A549 (cell line): ENCODE measurements at regions not wholly inside any gene's neighbourhood (a gene's known extent, or its start where the extent isn't known, plus 50 kb on each side); places are given as distances from the start of the nearest gene placed in this dataset.
"Not testable (repeated sequence)": the region's sequence is repeated elsewhere in the genome, so short reads cannot be mapped to it uniquely, and the experiment has no call there.

ENCODE experiments used
- ATAC-seq, 2 experiments: fragments of 200-7000 bp in 1 of 2; fragments of >200 bp in 1 of 2; cut with Nextera tagmentation in 1 of 2; cut with Tn5 transposase in 1 of 2; 3 replicates each; pipeline versions ENCODE4 v1.8.0 to v1.9.1; 2018 to 2020; ENCODE audit warnings: mild to moderate bottlenecking in 1 of 2, moderate library complexity in 1 of 2
- CTCF ChIA-PET: fragments of 300-600 bp; sonication (Branson Sonifier 250); formaldehyde crosslinking; extraction: SDS; loops from one replicate; lab custom pipeline; 2021; ENCODE audit warnings: antibody characterized with exemption, inconsistent platforms; lab: Yijun Ruan, JAX
- POLR2A ChIA-PET: fragments of 350-600 bp; formaldehyde crosslinking; extraction: SDS; loops from one replicate; lab custom pipeline; 2021; ENCODE audit warnings: antibody characterized with exemption, inconsistent platforms; lab: Yijun Ruan, JAX
- DNase-seq, 2 experiments: peaks; one replicate each; pipeline versions ENCODE4 v3.0.0 to v3.0.0-alpha.2; 2011 to 2016; ENCODE audit warnings: low read depth in 1 of 2, low spot score in 1 of 2
- FAIRE-seq: peaks from 2 replicates; lab custom pipeline; 2011; peaks lifted over from hg19 to GRCh38; lab: Jason Lieb, UNC
- H3K27ac ChIP-seq, 2 experiments: fragments of >200 bp; sonication (Bioruptor Twin); formaldehyde crosslinking; 3 replicates each; pipeline ENCODE4 v1.5.1; 2016 to 2017
- H3K4me1 ChIP-seq: fragments of >200 bp; sonication (Bioruptor Twin); formaldehyde crosslinking; 3 replicates; pipeline ENCODE4 v1.6.1; 2016
- H3K4me2 ChIP-seq: fragments of >200 bp; sonication (Bioruptor Twin); formaldehyde crosslinking; 3 replicates; pipeline ENCODE4 v1.6.1; 2016
- H3K4me3 ChIP-seq: fragments of >200 bp; sonication (Bioruptor Twin); formaldehyde crosslinking; 3 replicates; pipeline ENCODE4 v1.5.1; 2016
- H3K9me3 ChIP-seq: fragments of >200 bp; sonication (Bioruptor Twin); formaldehyde crosslinking; 3 replicates; pipeline ENCODE4 v1.6.1; 2016
- WGBS: methylation state at CpG from one replicate; pipeline ENCODE4 v1.1.6; 2017; ENCODE audit errors: missing lambda C conversion rate; 5-methylcytosine and 5-hydroxymethylcytosine counted together

- H3K9me3 ChIP-seq, DNase-seq, H3K4me3 ChIP-seq, ATAC-seq, H3K4me1 ChIP-seq, H3K27ac ChIP-seq, FAIRE-seq, H3K4me2 ChIP-seq, POLR2A ChIA-PET: not testable (repeated sequence)
- CTCF ChIA-PET: interaction anchor here (0.6 kb wide), 1 partner anchor 330 kb away, joined by 3 read pairs; no protein-coding TSS in a partner anchor
- no CpG with 5 or more reads among the region's 12 CpGs for WGBS
Observed at GRCh38 chr7:55743454-55743717, 119.2 kb downstream of the SEPTIN14 start.

GRCh38 chr7:55742651-55743453, 119.7 kb downstream of the SEPTIN14 start:
- FAIRE-seq, DNase-seq, H3K4me1 ChIP-seq, H3K27ac ChIP-seq, POLR2A ChIA-PET, H3K4me3 ChIP-seq, ATAC-seq, H3K9me3 ChIP-seq, H3K4me2 ChIP-seq: not testable (repeated sequence)
- CTCF ChIA-PET: interaction anchor here (0.6 kb wide), 2 partner anchors 221 to 331 kb away, joined by 3 to 5 read pairs; no protein-coding TSS in a partner anchor
- 95% methylated on average over 21 of the region's 37 CpGs for WGBS

- CTCF ChIA-PET, H3K4me3 ChIP-seq, H3K4me1 ChIP-seq, H3K27ac ChIP-seq, FAIRE-seq, H3K9me3 ChIP-seq, DNase-seq, POLR2A ChIA-PET, ATAC-seq, H3K4me2 ChIP-seq: not testable (repeated sequence)
- whole genome bisulfite sequencing: 80% methylated on average over 28 of the region's 47 CpGs
Observed at GRCh38 chr7:55741721-55742631, 120.6 kb downstream of the SEPTIN14 start.

- H3K9me3 ChIP-seq, ATAC-seq, H3K4me1 ChIP-seq, CTCF ChIA-PET, H3K27ac ChIP-seq, H3K4me2 ChIP-seq, FAIRE-seq, POLR2A ChIA-PET, DNase-seq, H3K4me3 ChIP-seq: not testable (repeated sequence)
- WGBS: 83% methylated on average over 17 of the region's 27 CpGs
Observed at GRCh38 chr7:55740633-55741250, 121.8 kb downstream of the SEPTIN14 start.

GRCh38 chr7:55740053-55740452, 122.5 kb downstream of the SEPTIN14 start:
- H3K4me3 ChIP-seq, H3K9me3 ChIP-seq, H3K4me2 ChIP-seq, POLR2A ChIA-PET, H3K4me1 ChIP-seq, FAIRE-seq, H3K27ac ChIP-seq, ATAC-seq, DNase-seq: not testable (repeated sequence)
- 62% methylated on average over 8 of the region's 8 CpGs for WGBS
- CTCF ChIA-PET: interaction anchor here (0.9 kb wide), 1 partner anchor 334 kb away, joined by 3 read pairs; no protein-coding TSS in a partner anchor

GRCh38 chr7:55736641-55737221, 125.8 kb downstream of the SEPTIN14 start:
- ATAC-seq, DNase-seq, H3K4me2 ChIP-seq, H3K4me3 ChIP-seq, CTCF ChIA-PET, POLR2A ChIA-PET, H3K4me1 ChIP-seq, H3K9me3 ChIP-seq, H3K27ac ChIP-seq, FAIRE-seq: not testable (repeated sequence)
- 50% methylated on average over 4 of the region's 11 CpGs for WGBS
